Hepatocyte (in vitro differentiated cells): ENCODE measurements at regions not wholly inside any gene's neighbourhood (a gene's known extent, or its start where the extent isn't known, plus 50 kb on each side); places are given as distances from the start of the nearest gene placed in this dataset.
"Not testable (repeated sequence)": the region's sequence is repeated elsewhere in the genome, so short reads cannot be mapped to it uniquely, and the experiment has no call there.

Source experiments
- DNase-seq: peaks from one replicate; pipeline ENCODE4 v3.0.0-alpha.2; 2016; ENCODE audit warnings: low spot score
- H2AFZ ChIP-seq: fragments of 200-600 bp; sonication (generic); 2 replicates; pipeline ENCODE4 v1.6.0; 2016; ENCODE audit warnings: antibody characterized with exemption, mild to moderate bottlenecking
- H3K27ac ChIP-seq: fragments of 200-600 bp; sonication (generic); 2 replicates; pipeline ENCODE4 v1.5.1; 2016; ENCODE audit warnings: mild to moderate bottlenecking
- H3K27me3 ChIP-seq: fragments of 200-600 bp; sonication (generic); 2 replicates; pipeline ENCODE4 v1.6.1; 2016
- H3K36me3 ChIP-seq: fragments of 200-600 bp; sonication (generic); replicated peaks from 2 replicates; pipeline ENCODE4 v1.5.1; 2016; ENCODE audit warnings: low read depth; ENCODE audit not compliant: insufficient read depth
- H3K4me1 ChIP-seq: fragments of 200-600 bp; sonication (generic); 2 replicates; pipeline ENCODE4 v1.5.1; 2016; ENCODE audit warnings: mild to moderate bottlenecking, moderate library complexity; ENCODE audit not compliant: insufficient read depth
- H3K4me2 ChIP-seq: fragments of 200-600 bp; sonication (generic); 2 replicates; pipeline ENCODE4 v1.6.0; 2016
- H3K4me3 ChIP-seq: fragments of 200-600 bp; sonication (generic); 2 replicates; pipeline ENCODE4 v1.5.1; 2016; ENCODE audit warnings: mild to moderate bottlenecking
- H3K79me2 ChIP-seq: fragments of 200-600 bp; sonication (generic); 2 replicates; pipeline ENCODE4 v1.6.0; 2017; ENCODE audit warnings: mild to moderate bottlenecking
- H3K9me2 ChIP-seq: fragments of 200-600 bp; sonication (generic); replicated peaks from 2 replicates; pipeline ENCODE4 v1.6.0; 2017; ENCODE audit warnings: mild to moderate bottlenecking; ENCODE audit not compliant: insufficient read depth
- H3K9me3 ChIP-seq: fragments of 200-600 bp; sonication (generic); 2 replicates; pipeline ENCODE4 v1.5.1; 2016; ENCODE audit warnings: low read depth, mild to moderate bottlenecking
- H4K20me1 ChIP-seq: fragments of 200-600 bp; sonication (generic); 2 replicates; pipeline ENCODE4 v1.6.0; 2016; ENCODE audit warnings: mild to moderate bottlenecking; ENCODE audit not compliant: insufficient read depth, poor library complexity, severe bottlenecking
- CTCF ChIP-seq: fragments of 200-600 bp; sonication (generic); IDR thresholded peaks from 2 replicates; pipeline ENCODE4 v1.5.1; 2016; ENCODE audit warnings: antibody characterized with exemption, mild to moderate bottlenecking; ENCODE audit not compliant: poor library complexity
- EZH2 ChIP-seq: fragments of 200-600 bp; sonication (generic); IDR thresholded peaks from 2 replicates; pipeline ENCODE4 v1.6.1; 2016; ENCODE audit warnings: antibody characterized with exemption, mild to moderate bottlenecking, borderline replicate concordance
- EZH2phosphoT487 ChIP-seq: fragments of 200-600 bp; sonication (generic); IDR thresholded peaks from one replicate; pipeline ENCODE4 v1.6.1; 2018; ENCODE audit warnings: antibody characterized with exemption, mild to moderate bottlenecking, low read depth, moderate library complexity; ENCODE audit not compliant: unreplicated experiment, severe bottlenecking
- WGBS: methylation state at CpG from one replicate; pipeline ENCODE4 v1.1.6; 2016; ENCODE audit warnings: low lambda C conversion rate; ENCODE audit errors: missing lambda C conversion rate; 5-methylcytosine and 5-hydroxymethylcytosine counted together

GRCh38 chr14:44609876-44610510 is 102.9 kb upstream of the FSCB start:
- WGBS, result 77% methylated on average over 5 of the region's 5 CpGs
- TF ChIP-seq CTCF (no peak), EZH2 (no peak), EZH2phosphoT487 (no peak)
- Histone ChIP-seq H3K27me3 (no peaks in the 10 kb centered on the region), H3K9me3 (no peaks in the 10 kb centered on the region), H3K4me3 (no peak overlapping the region), H3K4me2 (no peak overlapping the region), H3K9me2 (no peaks in the 10 kb centered on the region), H3K27ac (no peak overlapping the region), H3K79me2 (no peaks in the 10 kb centered on the region), H3K4me1 (peaks cover 7% of the 10 kb centered on the region), H3K36me3 (no peaks in the 10 kb centered on the region), H2AFZ (no peak overlapping the region), H4K20me1 (no peaks in the 10 kb centered on the region)
- DNase-seq, result no peak

- no peaks in the 10 kb centered on the region for H3K9me3 ChIP-seq
- no peak overlapping the region for H3K27ac ChIP-seq
- no peak overlapping the region for H2AFZ ChIP-seq
- no peaks in the 10 kb centered on the region for H3K27me3 ChIP-seq
- peaks cover 7% of the 10 kb centered on the region for H3K4me1 ChIP-seq
- no peak for DNase-seq
- H3K4me2 ChIP-seq, result no peak overlapping the region
- H3K79me2 ChIP-seq, result no peaks in the 10 kb centered on the region
- TF ChIP-seq EZH2phosphoT487 (peak; percentile 60), CTCF (no peak)
- no peaks in the 10 kb centered on the region for H4K20me1 ChIP-seq
- H3K36me3 ChIP-seq, result no peaks in the 10 kb centered on the region
- no peaks in the 10 kb centered on the region for H3K9me2 ChIP-seq
- WGBS, result 29% methylated on average over 1 of the region's 1 CpG
- H3K4me3 ChIP-seq, result no peak overlapping the region
Measured at GRCh38 chr14:44609201-44609600, 102.1 kb upstream of the FSCB start.

DNA sequence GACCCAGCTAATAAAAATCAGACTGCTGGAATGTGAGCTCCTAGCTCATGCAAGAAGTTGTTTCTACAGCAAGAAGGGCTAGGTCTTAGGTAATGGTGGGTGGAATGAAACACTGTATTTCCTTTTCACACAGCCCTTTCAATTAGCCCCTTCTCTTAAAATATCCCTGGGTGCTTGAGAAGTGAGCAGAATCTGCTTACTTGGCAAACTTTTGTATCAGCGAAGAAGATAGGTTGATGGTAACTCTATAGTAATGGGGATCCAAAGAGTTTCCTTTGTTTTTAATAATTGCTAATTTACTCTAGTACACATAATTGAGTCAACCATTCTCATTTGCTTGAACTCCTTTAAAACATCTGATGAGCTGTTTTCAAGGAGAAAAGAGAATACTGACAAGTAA is 100.6 kb upstream of the FSCB start:
- no peaks in the 10 kb centered on the region for H3K9me3 ChIP-seq
- H3K36me3 ChIP-seq, result no peaks in the 10 kb centered on the region
- H3K27me3 ChIP-seq, result no peaks in the 10 kb centered on the region
- TF ChIP-seq CTCF, result no peak
- TF ChIP-seq EZH2phosphoT487, result no peak
- no peak for TF ChIP-seq EZH2
- no peaks in the 10 kb centered on the region for H4K20me1 ChIP-seq
- H3K79me2 ChIP-seq, result no peaks in the 10 kb centered on the region
- no peak overlapping the region for H2AFZ ChIP-seq
- DNase-seq, result no peak
- no peaks in the 10 kb centered on the region for H3K4me1 ChIP-seq
- no peak overlapping the region for H3K4me2 ChIP-seq
- H3K27ac ChIP-seq, result no peak overlapping the region
- WGBS, result 97% methylated on average over 1 of the region's 1 CpG
- no peak overlapping the region for H3K4me3 ChIP-seq
- H3K9me2 ChIP-seq, result no peaks in the 10 kb centered on the region

GRCh38 chr14:44606576-44606975 is 99.5 kb upstream of the FSCB start:
- H3K27ac ChIP-seq, result no peak overlapping the region
- H4K20me1 ChIP-seq, result no peaks in the 10 kb centered on the region
- no peak for TF ChIP-seq CTCF
- TF ChIP-seq EZH2phosphoT487, result no peak
- no peak for TF ChIP-seq EZH2
- DNase-seq, result no peak
- H2AFZ ChIP-seq, result no peak overlapping the region
- no peaks in the 10 kb centered on the region for H3K36me3 ChIP-seq
- H3K4me3 ChIP-seq, result no peak overlapping the region
- H3K4me2 ChIP-seq, result no peak overlapping the region
- H3K27me3 ChIP-seq, result no peaks in the 10 kb centered on the region
- no peaks in the 10 kb centered on the region for H3K9me3 ChIP-seq
- H3K4me1 ChIP-seq, result no peaks in the 10 kb centered on the region
- 81% methylated on average over 3 of the region's 3 CpGs for WGBS
- no peaks in the 10 kb centered on the region for H3K9me2 ChIP-seq
- no peaks in the 10 kb centered on the region for H3K79me2 ChIP-seq

GRCh38 chr14:44601266-44601665 is 94.2 kb upstream of the FSCB start:
- not testable (repeated sequence) for H3K79me2 ChIP-seq, DNase-seq, H2AFZ ChIP-seq, H3K27ac ChIP-seq, H4K20me1 ChIP-seq, H3K27me3 ChIP-seq, H3K4me3 ChIP-seq, H3K4me2 ChIP-seq, H3K9me3 ChIP-seq, H3K36me3 ChIP-seq, H3K9me2 ChIP-seq, H3K4me1 ChIP-seq
- 100% methylated on average over 5 of the region's 37 CpGs for WGBS
